ENCODE measurements at regions not wholly inside any gene's neighbourhood (a gene's known extent, or its start where the extent isn't known, plus 50 kb on each side); places are given as distances from the start of the nearest gene placed in this dataset.

- no peak for TF ChIP-seq CTCF (IDR thresholded peaks at IDR 0.05)
- TF ChIP-seq POLR2A (IDR thresholded peaks at IDR 0.05) = no peak
- no peak for TF ChIP-seq EP300 (IDR thresholded peaks at IDR 0.05)
Measured at GRCh38 chr17:77600346-77600745, 358.2 kb upstream of the TNRC6C start.
